ENCODE measurements at regions not wholly inside any gene's neighbourhood (a gene's known extent, or its start where the extent isn't known, plus 50 kb on each side); places are given as distances from the start of the nearest gene placed in this dataset.

DNA sequence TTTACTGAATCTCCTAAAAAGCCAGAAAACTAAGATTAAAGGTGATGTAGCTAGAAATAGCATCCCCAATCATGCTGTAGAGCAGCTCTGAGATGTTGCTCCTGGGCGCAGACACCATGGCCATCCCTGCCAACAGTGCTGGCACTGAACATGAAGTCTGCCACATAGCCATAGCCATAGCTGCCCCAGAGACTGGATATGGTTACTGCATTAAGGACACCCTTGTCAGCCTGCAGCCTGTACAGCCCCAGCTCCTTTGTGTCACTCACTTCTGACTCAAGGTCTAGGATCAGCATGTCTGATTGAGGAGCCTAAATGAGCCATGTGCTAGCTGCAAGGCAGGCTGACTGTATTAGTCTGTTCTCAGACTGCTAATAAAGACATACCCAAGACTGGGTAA is 284.6 kb downstream of the RPS24 start:
- CTCF ChIA-PET, result interaction anchor here (1.1 kb wide), 1 partner anchor 878 kb away, joined by 3 read pairs; no protein-coding TSS in a partner anchor
- Mint-ChIP-seq H3K4me1 (ENCODE audit: low read depth) (peaks cover 19% of the 10 kb centered on the region), H3K36me3 (ENCODE audit: low read depth) (no peaks in the 10 kb centered on the region), H3K4me3 (no peak overlapping the region), H3K27me3 (ENCODE audit: low read depth) (no peaks in the 10 kb centered on the region), H3K9me3 (peaks cover 3% of the 10 kb centered on the region), H3K27ac (no peak overlapping the region)
- DNase-seq, result no peak
- intact Hi-C loops (cut with micrococcal nuclease), result no loop called here

DNA sequence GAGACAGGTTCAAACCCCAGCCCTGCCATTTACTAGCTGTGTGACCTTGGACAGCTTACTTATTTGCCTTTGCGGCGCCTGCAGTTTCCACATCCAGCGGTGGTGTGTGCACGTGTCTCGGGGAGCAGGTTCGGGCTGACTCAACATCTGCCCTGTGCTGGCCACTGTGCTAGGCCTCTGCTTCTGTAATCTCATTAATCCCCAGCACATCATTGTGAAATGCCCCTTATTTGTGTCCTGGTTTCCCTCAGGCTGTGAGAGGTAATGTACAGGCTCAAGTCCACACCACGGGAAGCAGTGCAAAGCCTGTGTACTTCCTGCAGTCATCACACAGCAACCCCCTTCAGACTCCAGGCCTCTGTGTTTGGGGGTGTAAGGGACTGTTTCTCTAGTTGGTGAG is 285.7 kb downstream of the RPS24 start:
- intact Hi-C loops (cut with micrococcal nuclease), result no loop called here
- DNase-seq, result no peak
- Mint-ChIP-seq H3K4me1 (ENCODE audit: low read depth) (peaks cover 20% of the 10 kb centered on the region), H3K27me3 (ENCODE audit: low read depth) (no peaks in the 10 kb centered on the region), H3K36me3 (ENCODE audit: low read depth) (no peaks in the 10 kb centered on the region), H3K27ac (no peak overlapping the region), H3K4me3 (no peak overlapping the region), H3K9me3 (peaks cover 5% of the 10 kb centered on the region)
- CTCF ChIA-PET, result interaction anchor here (1.1 kb wide), 1 partner anchor 877 kb away, joined by 3 read pairs; no protein-coding TSS in a partner anchor

DNA sequence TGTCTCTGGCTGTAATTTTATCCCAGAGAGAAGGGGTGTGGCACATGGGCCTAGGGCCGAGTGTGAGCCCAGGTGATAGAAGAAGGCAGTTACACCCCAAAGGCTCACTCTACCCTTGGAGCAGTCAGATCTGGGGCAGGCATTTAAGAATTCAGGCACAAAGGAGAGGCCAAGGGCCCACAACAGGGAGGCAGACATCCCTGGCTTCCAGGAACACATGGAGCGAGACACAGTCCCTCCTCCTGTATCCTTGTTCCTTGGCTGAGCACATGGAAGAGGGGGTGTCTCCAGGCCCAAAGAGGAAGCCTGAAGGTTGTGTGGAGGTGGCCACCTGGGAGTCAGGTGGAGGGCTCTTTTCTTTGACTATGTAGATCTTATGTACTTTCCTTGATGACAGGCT is 286.2 kb downstream of the RPS24 start:
- H3K36me3 Mint-ChIP-seq (ENCODE audit: low read depth), result no peaks in the 10 kb centered on the region
- CTCF ChIA-PET, result no interaction called here
- no peak for DNase-seq
- intact Hi-C loops (cut with micrococcal nuclease), result no loop called here
- H3K9me3 Mint-ChIP-seq, result peaks cover 7% of the 10 kb centered on the region
- H3K4me1 Mint-ChIP-seq (ENCODE audit: low read depth), result peaks cover 20% of the 10 kb centered on the region
- H3K27ac Mint-ChIP-seq, result no peak overlapping the region
- no peak overlapping the region for H3K4me3 Mint-ChIP-seq
- H3K27me3 Mint-ChIP-seq (ENCODE audit: low read depth), result no peaks in the 10 kb centered on the region

GRCh38 chr10:78320506-78320905 is 286.8 kb downstream of the RPS24 start:
- intact Hi-C loops (cut with micrococcal nuclease), result no loop called here
- Mint-ChIP-seq H3K4me1 (ENCODE audit: low read depth) (peaks cover 20% of the 10 kb centered on the region), H3K27ac (peak overlapping the region; percentile 76), H3K9me3 (peaks cover 8% of the 10 kb centered on the region), H3K36me3 (ENCODE audit: low read depth) (no peaks in the 10 kb centered on the region), H3K27me3 (ENCODE audit: low read depth) (no peaks in the 10 kb centered on the region), H3K4me3 (no peak overlapping the region)
- CTCF ChIA-PET, result interaction anchor here (0.8 kb wide), 1 partner anchor 16 kb away, joined by 5 read pairs; no protein-coding TSS in a partner anchor
- peak; percentile 36 for DNase-seq

GRCh38 chr10:78321000-78321399 is 287.3 kb downstream of the RPS24 start:
- CTCF ChIA-PET, result interaction anchor here (0.8 kb wide), 1 partner anchor 17 kb away, joined by 5 read pairs; no protein-coding TSS in a partner anchor

DNA sequence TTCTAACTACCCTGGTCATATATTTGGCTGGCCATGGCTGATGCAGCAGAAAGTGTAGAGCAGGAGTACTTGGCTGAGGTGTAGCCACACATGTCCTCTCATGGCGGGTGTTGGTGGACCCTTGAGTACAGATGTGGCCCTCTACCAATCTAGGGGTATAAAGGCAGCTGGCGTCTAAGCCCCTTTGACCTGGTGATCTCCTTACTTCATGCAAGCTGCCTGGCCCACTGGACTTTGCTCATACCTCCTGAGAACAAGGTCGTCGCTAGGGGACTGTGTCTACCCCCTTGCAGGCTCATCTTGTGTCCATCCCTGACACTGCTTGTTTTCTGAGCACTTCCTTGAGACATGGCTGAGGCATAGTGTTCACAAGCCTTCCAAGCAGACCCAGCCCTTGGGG is 287.8 kb downstream of the RPS24 start:
- DNase-seq, result no peak
- Mint-ChIP-seq H3K27me3 (ENCODE audit: low read depth) (no peaks in the 10 kb centered on the region), H3K36me3 (ENCODE audit: low read depth) (peaks cover 3% of the 10 kb centered on the region), H3K27ac (no peak overlapping the region), H3K4me1 (ENCODE audit: low read depth) (peaks cover 20% of the 10 kb centered on the region), H3K9me3 (peaks cover 15% of the 10 kb centered on the region), H3K4me3 (no peak overlapping the region)
- intact Hi-C loops (cut with micrococcal nuclease), result no loop called here
- CTCF ChIA-PET, result no interaction called here

More at GRCh38 chr10:78321000-78321399, 287.3 kb downstream of the RPS24 start:
- Mint-ChIP-seq H3K4me3 (no peak overlapping the region), H3K36me3 (ENCODE audit: low read depth) (no peaks in the 10 kb centered on the region), H3K4me1 (ENCODE audit: low read depth) (peaks cover 20% of the 10 kb centered on the region), H3K27me3 (ENCODE audit: low read depth) (no peaks in the 10 kb centered on the region), H3K27ac (no peak overlapping the region), H3K9me3 (peaks cover 10% of the 10 kb centered on the region)
- DNase-seq, result no peak
- intact Hi-C loops (cut with micrococcal nuclease), result no loop called here

DNA sequence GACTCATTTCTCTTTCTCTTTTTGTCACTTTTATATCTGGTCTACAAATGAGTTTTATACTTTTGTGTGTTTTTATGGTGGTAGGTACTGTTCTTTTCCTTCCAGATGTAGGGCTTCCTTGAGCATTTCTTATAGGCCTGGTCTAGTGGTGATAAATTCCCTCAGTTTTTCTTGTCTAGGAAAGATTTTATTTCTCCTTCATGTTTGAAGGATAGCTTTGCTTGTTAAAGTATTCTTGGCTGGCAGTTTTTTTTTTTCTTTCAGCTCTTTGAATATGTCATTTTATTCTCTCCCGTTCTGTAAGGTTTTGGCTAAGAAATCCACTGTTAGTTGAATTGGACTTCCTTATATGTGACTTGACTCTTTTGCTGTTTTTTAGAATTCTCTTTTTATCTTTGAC is 292.7 kb downstream of the RPS24 start:
- Mint-ChIP-seq H3K27me3 (ENCODE audit: low read depth) (no peaks in the 10 kb centered on the region), H3K27ac (no peak overlapping the region), H3K36me3 (ENCODE audit: low read depth) (peaks cover 4% of the 10 kb centered on the region), H3K9me3 (peaks cover 26% of the 10 kb centered on the region), H3K4me3 (no peak overlapping the region), H3K4me1 (ENCODE audit: low read depth) (peaks cover 7% of the 10 kb centered on the region)
- CTCF ChIA-PET, result no interaction called here
- DNase-seq, result no peak
- intact Hi-C loops (cut with micrococcal nuclease), result no loop called here

DNA sequence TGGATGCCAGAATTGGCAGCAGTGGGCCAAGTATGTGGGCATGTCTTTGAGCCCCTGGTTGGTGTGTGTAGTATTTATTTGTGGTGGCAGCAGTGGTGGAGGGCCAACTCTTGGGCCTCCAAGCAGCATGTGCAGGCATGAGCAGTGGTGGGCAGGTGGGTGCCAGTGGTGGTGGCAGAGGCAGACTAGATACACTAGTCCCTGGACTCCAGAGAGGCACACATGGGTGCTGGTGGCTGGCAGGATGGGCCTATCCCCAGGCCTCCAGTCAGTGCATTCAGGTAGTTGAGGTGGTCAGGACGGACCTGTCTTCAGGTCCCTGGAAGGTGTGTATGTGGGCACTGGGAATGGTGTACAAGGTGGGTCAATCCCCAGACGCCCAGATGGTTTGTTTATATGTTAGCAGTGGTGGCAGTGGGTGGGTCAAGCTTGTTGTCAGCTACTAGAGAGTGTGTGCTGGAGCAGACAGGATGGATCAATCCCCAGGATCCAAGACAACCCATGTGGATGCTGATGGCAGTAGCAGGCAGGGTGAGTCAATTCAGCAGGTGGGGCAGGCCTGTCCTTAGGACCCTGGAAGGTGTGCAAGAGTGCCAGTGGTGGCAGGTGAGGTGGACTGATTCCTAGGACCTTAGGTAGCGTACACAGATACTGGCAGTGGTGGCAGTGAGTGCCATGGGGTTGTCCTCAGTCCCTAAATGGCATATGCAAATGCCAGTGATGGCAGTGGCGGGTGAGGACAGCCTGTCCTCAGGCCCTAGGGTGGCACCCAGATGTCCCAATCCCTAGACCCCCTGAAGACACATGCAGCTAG is 294.3 kb downstream of the RPS24 start:
- DNase-seq, result no peak
- no peak overlapping the region for H3K4me3 Mint-ChIP-seq
- H3K9me3 Mint-ChIP-seq, result peaks cover 26% of the 10 kb centered on the region
- no peaks in the 10 kb centered on the region for H3K27me3 Mint-ChIP-seq (ENCODE audit: low read depth)
- peaks cover 4% of the 10 kb centered on the region for H3K36me3 Mint-ChIP-seq (ENCODE audit: low read depth)
- peaks cover 5% of the 10 kb centered on the region for H3K4me1 Mint-ChIP-seq (ENCODE audit: low read depth)
- CTCF ChIA-PET, result no interaction called here
- peak overlapping the region; percentile 14 for H3K27ac Mint-ChIP-seq
- intact Hi-C loops (cut with micrococcal nuclease), result no loop called here

DNA sequence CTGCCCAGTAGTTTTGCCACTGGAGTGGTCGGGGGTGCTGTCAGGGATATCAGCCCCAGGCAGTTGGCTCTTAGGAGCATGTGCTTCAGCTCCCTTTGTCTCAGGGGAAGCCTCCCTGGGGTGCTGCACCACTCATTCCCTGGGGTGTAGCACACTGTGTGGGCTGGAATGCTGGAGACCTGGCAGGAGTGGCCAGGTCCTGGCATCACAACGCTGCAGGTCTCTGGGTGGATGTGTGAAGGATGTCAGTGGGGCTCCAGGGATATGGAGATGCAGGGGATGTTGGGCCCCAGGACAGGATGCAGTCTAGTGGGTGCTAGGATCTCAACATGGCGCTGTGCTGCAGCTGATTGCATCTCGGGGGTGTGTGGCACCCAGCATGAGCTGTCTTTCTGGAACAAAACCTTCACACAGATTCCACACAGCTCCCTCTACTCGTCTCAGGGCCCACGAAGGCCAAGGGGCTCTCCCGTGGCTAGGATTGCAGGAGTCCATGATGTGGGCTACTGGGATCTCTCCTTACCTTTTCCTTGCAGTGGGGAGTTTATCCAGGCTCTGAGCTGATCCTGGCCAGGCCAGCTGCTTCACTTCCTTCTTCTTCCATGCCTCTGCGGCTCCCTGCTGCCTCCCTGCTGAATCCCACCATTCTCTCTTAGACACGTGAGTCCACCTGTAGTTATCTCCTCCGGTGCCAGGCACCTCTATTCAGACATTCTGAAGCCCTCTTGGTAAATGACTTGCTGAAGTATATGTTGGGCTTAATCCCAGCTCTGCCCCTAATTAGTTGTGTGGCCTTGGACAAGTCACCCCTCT is 295.1 kb downstream of the RPS24 start:
- H3K9me3 Mint-ChIP-seq, result peaks cover 24% of the 10 kb centered on the region

DNA sequence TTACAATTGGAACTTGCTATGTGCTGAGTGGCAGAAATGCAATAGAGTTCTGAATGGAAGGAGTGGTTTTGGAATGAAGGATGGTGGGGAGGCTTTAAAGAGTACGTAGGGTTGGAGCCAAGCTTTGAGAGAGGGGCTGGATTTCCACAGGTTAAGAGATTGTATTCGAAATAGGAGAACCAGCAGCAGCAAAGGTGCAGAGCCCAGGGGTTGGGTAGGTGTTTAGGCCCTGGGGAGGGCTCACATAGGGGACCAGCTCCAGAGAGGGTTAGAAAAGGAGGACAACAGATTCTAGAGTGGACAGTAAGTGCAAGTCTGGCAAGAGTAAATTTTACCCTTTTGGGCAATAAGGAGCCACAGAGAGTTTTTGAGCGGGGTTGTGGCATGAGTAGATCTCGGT is 297.2 kb downstream of the RPS24 start:
- DNase-seq, result no peak
- Mint-ChIP-seq H3K9me3 (peaks cover 18% of the 10 kb centered on the region), H3K27me3 (ENCODE audit: low read depth) (no peaks in the 10 kb centered on the region), H3K36me3 (ENCODE audit: low read depth) (peaks cover 4% of the 10 kb centered on the region), H3K27ac (no peak overlapping the region), H3K4me1 (ENCODE audit: low read depth) (no peaks in the 10 kb centered on the region), H3K4me3 (no peak overlapping the region)
- CTCF ChIA-PET, result no interaction called here
- intact Hi-C loops (cut with micrococcal nuclease), result no loop called here

More for the DNA sequence above, 295.1 kb downstream of the RPS24 start:
- Mint-ChIP-seq H3K27me3 (ENCODE audit: low read depth) (no peaks in the 10 kb centered on the region), H3K4me3 (no peak overlapping the region), H3K4me1 (ENCODE audit: low read depth) (no peaks in the 10 kb centered on the region), H3K36me3 (ENCODE audit: low read depth) (peaks cover 4% of the 10 kb centered on the region), H3K27ac (no peak overlapping the region)
- DNase-seq, result no peak
- CTCF ChIA-PET, result no interaction called here
- intact Hi-C loops (cut with micrococcal nuclease), result no loop called here

GRCh38 chr10:78331391-78331922 is 297.8 kb downstream of the RPS24 start:
- Mint-ChIP-seq H3K36me3 (ENCODE audit: low read depth) (peaks cover 2% of the 10 kb centered on the region), H3K9me3 (peaks cover 12% of the 10 kb centered on the region), H3K27ac (no peak overlapping the region), H3K4me1 (ENCODE audit: low read depth) (no peaks in the 10 kb centered on the region), H3K4me3 (no peak overlapping the region), H3K27me3 (ENCODE audit: low read depth) (no peaks in the 10 kb centered on the region)
- DNase-seq, result no peak
- CTCF ChIA-PET, result no interaction called here
- intact Hi-C loops (cut with micrococcal nuclease), result no loop called here

- intact Hi-C loops (cut with micrococcal nuclease), result no loop called here
- no peak overlapping the region for H3K4me3 Mint-ChIP-seq
- DNase-seq, result no peak
- H3K27me3 Mint-ChIP-seq (ENCODE audit: low read depth), result no peaks in the 10 kb centered on the region
- peaks cover 8% of the 10 kb centered on the region for H3K9me3 Mint-ChIP-seq
- CTCF ChIA-PET, result no interaction called here
- H3K27ac Mint-ChIP-seq, result no peak overlapping the region
- H3K36me3 Mint-ChIP-seq (ENCODE audit: low read depth), result no peaks in the 10 kb centered on the region
- no peaks in the 10 kb centered on the region for H3K4me1 Mint-ChIP-seq (ENCODE audit: low read depth)
Observed at GRCh38 chr10:78332012-78332411, 298.3 kb downstream of the RPS24 start.

Measured in activated naive CD4-positive, alpha-beta T cell treated with anti-CD3 and anti-CD28 coated beads for 36 hours (primary cell).